WTC11 (cell line): ENCODE measurements at regions not wholly inside any gene's neighbourhood (a gene's known extent, or its start where the extent isn't known, plus 50 kb on each side); places are given as distances from the start of the nearest gene placed in this dataset.

Source experiments
- ATAC-seq: fragments of 200-7000 bp; cut with Tn5 transposase; 2 replicates; pipeline ENCODE4 v1.10.0; 2021; ENCODE audit warnings: mild to moderate bottlenecking, moderate library complexity
- CTCF ChIA-PET: fragments of 300-600 bp; sonication (Branson Sonifier 250); formaldehyde crosslinking; loops from one replicate; lab custom pipeline; 2021; ENCODE audit warnings: antibody characterized with exemption; lab: Charles Lee
- POLR2A ChIA-PET: fragments of 350-600 bp; sonication (Branson Sonifier 250); formaldehyde crosslinking; loops from one replicate; lab custom pipeline; 2021; ENCODE audit warnings: antibody characterized with exemption; lab: Charles Lee
- DNase-seq: peaks from one replicate; pipeline ENCODE4 v3.0.0; 2021; ENCODE audit warnings: low spot score
- H3K27ac Mint-ChIP-seq: 2 replicates; pipeline ENCODE4 v1.8.0; 2021; ENCODE audit warnings: mixed read lengths
- H3K27me3 Mint-ChIP-seq: 2 replicates; pipeline ENCODE4 v1.8.0; 2021; ENCODE audit warnings: low read depth, mild to moderate bottlenecking, moderate library complexity, mixed read lengths
- H3K36me3 Mint-ChIP-seq: 2 replicates; pipeline ENCODE4 v1.8.0; 2021; ENCODE audit warnings: mixed read lengths
- H3K4me1 Mint-ChIP-seq: 2 replicates; pipeline ENCODE4 v1.8.0; 2022; ENCODE audit warnings: mixed read lengths
- H3K4me3 Mint-ChIP-seq: 2 replicates; pipeline ENCODE4 v1.8.0; 2021; ENCODE audit warnings: mild to moderate bottlenecking, moderate library complexity, mixed read lengths
- H3K9me3 Mint-ChIP-seq: 2 replicates; pipeline ENCODE4 v1.8.0; 2021; ENCODE audit warnings: mixed read lengths
- AFF4 ChIP-seq: sonication (generic); formaldehyde crosslinking; IDR thresholded peaks from 2 replicates; pipeline ENCODE4 v1.8.1; 2023; ENCODE audit warnings: mild to moderate bottlenecking, missing genetic modification reagents, borderline replicate concordance
- ATF2 ChIP-seq: sonication (generic); formaldehyde crosslinking; IDR thresholded peaks from 2 replicates; pipeline ENCODE4 v1.8.1; 2022; ENCODE audit warnings: low read depth, missing genetic modification reagents, borderline replicate concordance
- ATF3 ChIP-seq: sonication (generic); formaldehyde crosslinking; conservative IDR thresholded peaks from 2 replicates; pipeline ENCODE4 v1.8.1; 2022; ENCODE audit warnings: mild to moderate bottlenecking, missing genetic modification reagents
- CBFB ChIP-seq: sonication (generic); formaldehyde crosslinking; IDR thresholded peaks from 2 replicates; pipeline ENCODE4 v1.8.1; 2022; ENCODE audit warnings: mild to moderate bottlenecking, low read depth, missing genetic modification reagents
- ETV6 ChIP-seq: sonication (generic); formaldehyde crosslinking; IDR thresholded peaks from 2 replicates; pipeline ENCODE4 v1.8.1; 2022; ENCODE audit warnings: mild to moderate bottlenecking, missing genetic modification reagents
- FOXP4 ChIP-seq: sonication (generic); formaldehyde crosslinking; IDR thresholded peaks from 2 replicates; pipeline ENCODE4 v1.8.0; 2022; ENCODE audit warnings: mild to moderate bottlenecking, missing genetic modification reagents
- GRHL2 ChIP-seq: fragments of 250-450 bp; sonication (Bioruptor Pico); IDR thresholded peaks from 2 replicates; pipeline ENCODE4 v1.8.0; 2022; ENCODE audit warnings: mild to moderate bottlenecking, moderate library complexity; ENCODE audit not compliant: insufficient replicate concordance, severe bottlenecking
- NFE2L1 ChIP-seq: sonication (generic); formaldehyde crosslinking; IDR thresholded peaks from 2 replicates; pipeline ENCODE4 v1.8.1; 2023; ENCODE audit warnings: missing genetic modification reagents
- NFYB ChIP-seq: sonication (generic); formaldehyde crosslinking; conservative IDR thresholded peaks from 2 replicates; pipeline ENCODE4 v1.8.0; 2022; ENCODE audit warnings: low read depth, missing genetic modification reagents
- NR1H2 ChIP-seq: sonication (generic); formaldehyde crosslinking; IDR thresholded peaks from 2 replicates; pipeline ENCODE4 v1.9.0; 2021; ENCODE audit warnings: mild to moderate bottlenecking, moderate library complexity, missing genetic modification reagents
- NR2C2 ChIP-seq: sonication (generic); formaldehyde crosslinking; IDR thresholded peaks from 2 replicates; pipeline ENCODE4 v1.8.0; 2022; ENCODE audit warnings: mild to moderate bottlenecking, missing genetic modification reagents
- PRRX2 ChIP-seq: fragments of 250-450 bp; sonication (Bioruptor Pico); IDR thresholded peaks from 2 replicates; pipeline ENCODE4 v1.8.0; 2021; ENCODE audit warnings: mild to moderate bottlenecking
- ZNF396 ChIP-seq: fragments of 250-450 bp; sonication (Bioruptor Pico); IDR thresholded peaks from 2 replicates; pipeline ENCODE4 v1.8.0; 2021; ENCODE audit warnings: mild to moderate bottlenecking, moderate library complexity, borderline replicate concordance
- ZNF423 ChIP-seq: fragments of 250-450 bp; sonication (Bioruptor Pico); IDR thresholded peaks from 2 replicates; pipeline ENCODE4 v2.1.2; 2022; ENCODE audit warnings: mild to moderate bottlenecking, moderate library complexity
- TF ChIP-seq, protein P1 (sequence below): sonication (generic); formaldehyde crosslinking; IDR thresholded peaks from 2 replicates; pipeline ENCODE4 v1.8.1; 2023; ENCODE audit warnings: mild to moderate bottlenecking, missing genetic modification reagents, moderate library complexity
- TF ChIP-seq, protein P2 (sequence below): fragments of 250-450 bp; sonication (Bioruptor Pico); IDR thresholded peaks from 2 replicates; pipeline ENCODE4 v2.1.2; 2022; ENCODE audit warnings: mild to moderate bottlenecking, moderate library complexity
- TF ChIP-seq, protein P3 (sequence below): sonication (generic); formaldehyde crosslinking; IDR thresholded peaks from 2 replicates; pipeline ENCODE4 v1.8.1; 2022; ENCODE audit warnings: mild to moderate bottlenecking, missing genetic modification reagents, moderate library complexity, borderline replicate concordance

DNA sequence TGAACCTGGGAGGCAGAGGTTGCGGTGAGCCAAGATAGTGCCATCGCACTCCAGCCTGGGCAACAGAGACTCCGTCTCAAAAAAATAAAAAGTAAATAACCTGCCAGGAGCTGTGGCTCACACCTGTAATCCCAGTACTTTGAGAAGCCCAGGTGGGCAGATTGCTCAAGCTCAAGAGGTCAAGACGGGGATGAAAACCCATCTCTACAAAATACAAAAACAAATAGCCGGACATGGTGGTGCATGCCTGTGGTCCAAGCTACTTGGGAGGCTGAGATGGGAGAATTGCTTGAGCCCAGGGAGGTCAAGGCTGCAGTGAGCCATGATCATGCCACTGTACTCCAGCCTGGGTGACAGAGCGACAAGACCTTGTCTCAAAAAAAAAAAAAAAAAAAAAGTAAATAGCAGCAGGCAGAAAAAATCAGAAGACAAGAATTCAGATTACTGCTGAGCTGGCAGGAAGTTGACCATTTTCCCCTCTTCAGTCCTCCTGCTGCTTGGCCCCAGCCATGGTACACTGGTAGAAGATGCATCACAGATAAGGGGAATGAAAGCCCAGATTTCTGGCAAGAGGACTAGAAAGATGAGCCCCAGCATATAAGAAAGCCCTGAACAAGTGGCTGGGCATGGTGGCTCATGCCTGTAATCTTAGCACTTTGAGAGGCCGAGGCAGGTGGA lies 97.6 kb downstream of the TOMM20 start:
- TF ChIP-seq, protein P1, sequence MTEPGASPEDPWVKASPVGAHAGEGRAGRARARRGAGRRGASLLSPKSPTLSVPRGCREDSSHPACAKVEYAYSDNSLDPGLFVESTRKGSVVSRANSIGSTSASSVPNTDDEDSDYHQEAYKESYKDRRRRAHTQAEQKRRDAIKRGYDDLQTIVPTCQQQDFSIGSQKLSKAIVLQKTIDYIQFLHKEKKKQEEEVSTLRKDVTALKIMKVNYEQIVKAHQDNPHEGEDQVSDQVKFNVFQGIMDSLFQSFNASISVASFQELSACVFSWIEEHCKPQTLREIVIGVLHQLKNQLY (CRISPR knock-in tag), result no peak
- TF ChIP-seq, protein P2, sequence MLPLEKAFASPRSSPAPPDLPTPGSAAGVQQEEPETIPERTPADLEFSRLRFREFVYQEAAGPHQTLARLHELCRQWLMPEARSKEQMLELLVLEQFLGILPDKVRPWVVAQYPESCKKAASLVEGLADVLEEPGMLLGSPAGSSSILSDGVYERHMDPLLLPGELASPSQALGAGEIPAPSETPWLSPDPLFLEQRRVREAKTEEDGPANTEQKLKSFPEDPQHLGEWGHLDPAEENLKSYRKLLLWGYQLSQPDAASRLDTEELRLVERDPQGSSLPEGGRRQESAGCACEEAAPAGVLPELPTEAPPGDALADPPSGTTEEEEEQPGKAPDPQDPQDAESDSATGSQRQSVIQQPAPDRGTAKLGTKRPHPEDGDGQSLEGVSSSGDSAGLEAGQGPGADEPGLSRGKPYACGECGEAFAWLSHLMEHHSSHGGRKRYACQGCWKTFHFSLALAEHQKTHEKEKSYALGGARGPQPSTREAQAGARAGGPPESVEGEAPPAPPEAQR (CRISPR knock-in tag), result no peak
- TF ChIP-seq, protein P3, sequence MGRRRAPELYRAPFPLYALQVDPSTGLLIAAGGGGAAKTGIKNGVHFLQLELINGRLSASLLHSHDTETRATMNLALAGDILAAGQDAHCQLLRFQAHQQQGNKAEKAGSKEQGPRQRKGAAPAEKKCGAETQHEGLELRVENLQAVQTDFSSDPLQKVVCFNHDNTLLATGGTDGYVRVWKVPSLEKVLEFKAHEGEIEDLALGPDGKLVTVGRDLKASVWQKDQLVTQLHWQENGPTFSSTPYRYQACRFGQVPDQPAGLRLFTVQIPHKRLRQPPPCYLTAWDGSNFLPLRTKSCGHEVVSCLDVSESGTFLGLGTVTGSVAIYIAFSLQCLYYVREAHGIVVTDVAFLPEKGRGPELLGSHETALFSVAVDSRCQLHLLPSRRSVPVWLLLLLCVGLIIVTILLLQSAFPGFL (CRISPR knock-in tag), result no peak
- TF ChIP-seq NR1H2 (no peak), CBFB (CRISPR knock-in tag) (no peak), NR2C2 (CRISPR knock-in tag) (no peak), GRHL2 (CRISPR knock-in tag) (no peak), ZNF423 (CRISPR knock-in tag) (no peak), PRRX2 (no peak), ATF3 (CRISPR knock-in tag) (no peak), AFF4 (CRISPR knock-in tag) (no peak), ZNF396 (CRISPR knock-in tag) (no peak), NFYB (CRISPR knock-in tag) (no peak), NFE2L1 (no peak), ATF2 (no peak), ETV6 (CRISPR knock-in tag) (no peak), FOXP4 (CRISPR knock-in tag) (no peak)
- Mint-ChIP-seq H3K4me1 (no peaks in the 10 kb centered on the region), H3K4me3 (no peak overlapping the region), H3K27me3 (no peaks in the 10 kb centered on the region), H3K36me3 (peaks cover 8% of the 10 kb centered on the region), H3K9me3 (peaks cover 28% of the 10 kb centered on the region), H3K27ac (no peak overlapping the region)
- ChIA-PET CTCF (no interaction called here), POLR2A (no interaction called here)
- no peak for ATAC-seq
- DNase-seq, result no peak
